Natural killer cell (primary cell): ENCODE measurements at regions not wholly inside any gene's neighbourhood (a gene's known extent, or its start where the extent isn't known, plus 50 kb on each side); places are given as distances from the start of the nearest gene placed in this dataset.

Source experiments
- ATAC-seq, 3 donors: fragments of 150-1000 bp in 2 of 3; fragments of 200-7000 bp in 1 of 3; cut with Tn5 transposase; 1 replicate in 1 of 3; 2 replicates in 2 of 3; pipeline ENCODE4 v1.10.0; 2021; ENCODE audit warnings: mild to moderate bottlenecking in 2 of 3, moderate library complexity in 2 of 3
- DNase-seq, 2 donors: peaks; one replicate each; pipeline versions ENCODE4 v3.0.0 to v3.0.0-alpha.2; 2013 to 2021; ENCODE audit warnings: mixed read lengths in 1 of 2
- H3K27ac ChIP-seq: one replicate; pipeline ENCODE4 v1.5.1; 2013; ENCODE audit warnings: mild to moderate bottlenecking, low read length
- H3K27me3 ChIP-seq: one replicate; pipeline ENCODE4 v1.6.1; 2013; ENCODE audit warnings: low read length; ENCODE audit not compliant: control insufficient read depth, insufficient read depth
- H3K36me3 ChIP-seq: one replicate; pipeline ENCODE4 v1.6.1; 2013; ENCODE audit warnings: low read length; ENCODE audit not compliant: control insufficient read depth, insufficient read depth
- H3K4me1 ChIP-seq: one replicate; pipeline ENCODE4 v1.6.1; 2013; ENCODE audit warnings: low read length; ENCODE audit not compliant: control insufficient read depth, insufficient read depth
- H3K4me3 ChIP-seq: one replicate; pipeline ENCODE4 v1.5.1; 2013; ENCODE audit warnings: low read length
- H3K9me3 ChIP-seq: one replicate; pipeline ENCODE4 v1.6.1; 2013; ENCODE audit warnings: low read length; ENCODE audit not compliant: control insufficient read depth, insufficient read depth
- H3K27ac Mint-ChIP-seq, 2 donors: one replicate each; pipeline ENCODE4 v1.8.0; 2022; ENCODE audit warnings: mild to moderate bottlenecking in 2 of 2, mixed read lengths in 2 of 2, moderate library complexity in 1 of 2
- H3K27me3 Mint-ChIP-seq, 2 donors: one replicate each; pipeline ENCODE4 v1.8.0; 2022; ENCODE audit warnings: low read depth in 2 of 2, mixed read lengths in 2 of 2
- H3K36me3 Mint-ChIP-seq: one replicate; pipeline ENCODE4 v1.8.0; 2022; ENCODE audit warnings: mixed read lengths
- H3K4me1 Mint-ChIP-seq, 2 donors: one replicate each; pipeline ENCODE4 v1.8.0; 2022; ENCODE audit warnings: mixed read lengths in 2 of 2
- H3K4me3 Mint-ChIP-seq: one replicate; pipeline ENCODE4 v1.8.0; 2022; ENCODE audit warnings: mild to moderate bottlenecking, moderate library complexity, mixed read lengths
- H3K9me3 Mint-ChIP-seq, 2 donors: one replicate each; pipeline ENCODE4 v1.8.0; 2022; ENCODE audit warnings: mixed read lengths in 2 of 2
- WGBS: methylation state at CpG from one replicate; pipeline ENCODE4 v1.1.7; 2013; ENCODE audit warnings: missing lambda C conversion rate; ENCODE audit not compliant: insufficient coverage; 5-methylcytosine and 5-hydroxymethylcytosine counted together
- intact Hi-C: fragments of 100-400 bp; cut with micrococcal nuclease; formaldehyde crosslinking; loops from one replicate; pipeline ENCODE4 v1.14.2; 2022
- TF ChIP-seq, protein P1 (sequence below): fragments of 200-600 bp; IDR thresholded peaks from one replicate; pipeline ENCODE4 v1.8.0; 2022; ENCODE audit warnings: antibody characterized with exemption

DNA sequence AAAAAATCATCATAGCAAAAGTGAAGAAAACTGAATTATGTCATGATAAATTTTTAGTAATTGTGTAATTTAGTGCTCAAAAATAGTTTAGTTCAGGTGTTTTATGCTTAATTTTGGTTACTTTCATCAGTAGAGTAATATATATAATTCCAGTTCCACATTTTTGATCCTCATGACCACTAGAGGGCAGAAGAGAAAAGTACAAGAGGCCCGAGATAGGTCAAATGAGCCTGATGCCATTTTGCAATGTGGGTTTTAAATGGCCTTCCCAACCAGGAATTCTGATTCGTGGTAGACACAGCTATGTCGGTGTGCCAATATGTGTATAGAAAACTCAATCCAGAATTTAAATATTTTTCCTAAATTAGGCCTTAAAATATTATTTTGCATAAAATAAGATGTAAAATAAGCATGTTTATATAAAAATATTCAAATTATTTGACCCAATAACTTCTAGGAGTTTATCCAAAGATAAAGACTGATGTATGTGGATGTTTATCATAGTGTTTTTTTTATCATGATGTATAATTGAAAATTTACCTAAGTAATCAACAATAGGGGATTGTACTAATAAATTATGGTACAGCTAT lies 159.7 kb upstream of the RPS6KA2 start:
- TF ChIP-seq, protein P1, sequence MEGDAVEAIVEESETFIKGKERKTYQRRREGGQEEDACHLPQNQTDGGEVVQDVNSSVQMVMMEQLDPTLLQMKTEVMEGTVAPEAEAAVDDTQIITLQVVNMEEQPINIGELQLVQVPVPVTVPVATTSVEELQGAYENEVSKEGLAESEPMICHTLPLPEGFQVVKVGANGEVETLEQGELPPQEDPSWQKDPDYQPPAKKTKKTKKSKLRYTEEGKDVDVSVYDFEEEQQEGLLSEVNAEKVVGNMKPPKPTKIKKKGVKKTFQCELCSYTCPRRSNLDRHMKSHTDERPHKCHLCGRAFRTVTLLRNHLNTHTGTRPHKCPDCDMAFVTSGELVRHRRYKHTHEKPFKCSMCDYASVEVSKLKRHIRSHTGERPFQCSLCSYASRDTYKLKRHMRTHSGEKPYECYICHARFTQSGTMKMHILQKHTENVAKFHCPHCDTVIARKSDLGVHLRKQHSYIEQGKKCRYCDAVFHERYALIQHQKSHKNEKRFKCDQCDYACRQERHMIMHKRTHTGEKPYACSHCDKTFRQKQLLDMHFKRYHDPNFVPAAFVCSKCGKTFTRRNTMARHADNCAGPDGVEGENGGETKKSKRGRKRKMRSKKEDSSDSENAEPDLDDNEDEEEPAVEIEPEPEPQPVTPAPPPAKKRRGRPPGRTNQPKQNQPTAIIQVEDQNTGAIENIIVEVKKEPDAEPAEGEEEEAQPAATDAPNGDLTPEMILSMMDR: peak; percentile 79
- no peak overlapping the region for H3K27ac Mint-ChIP-seq
- ATAC-seq: peak; percentile 50 to 82 (median 67)

DNA sequence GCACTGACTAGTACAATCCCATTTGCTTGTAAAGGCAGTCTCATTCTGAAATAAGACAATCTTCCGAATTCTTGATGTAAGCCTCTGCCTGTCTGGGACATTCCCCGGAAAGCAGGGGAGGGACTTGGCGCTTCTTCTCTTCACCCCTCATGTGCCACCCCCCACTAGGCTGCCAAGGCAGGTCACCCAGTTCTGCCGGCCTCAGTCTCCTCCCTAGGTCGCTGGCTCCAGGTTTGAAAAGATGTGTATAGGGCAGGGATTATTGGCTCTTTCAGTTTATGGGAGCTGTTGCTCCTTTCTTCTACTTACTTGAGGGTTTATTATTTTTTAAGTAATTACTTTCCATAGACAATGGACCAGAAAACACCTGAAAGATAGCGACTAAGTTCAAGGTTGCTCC lies 158.1 kb upstream of the RPS6KA2 start:
- peaks cover 7 to 9% of the 10 kb centered on the region in 2 donors for H3K27me3 Mint-ChIP-seq
- Histone ChIP-seq H3K36me3 (no peaks in the 10 kb centered on the region), H3K27me3 (no peaks in the 10 kb centered on the region), H3K9me3 (no peaks in the 10 kb centered on the region), H3K4me3 (no peak overlapping the region), H3K4me1 (no peaks in the 10 kb centered on the region), H3K27ac (no peak overlapping the region)
- no peaks in the 10 kb centered on the region for H3K9me3 Mint-ChIP-seq
- TF ChIP-seq, protein P1: no peak
- H3K4me1 Mint-ChIP-seq: no peaks in the 10 kb centered on the region
- DNase-seq (no peak), ATAC-seq (no peak)
- WGBS: 98% methylated on average over 4 of the region's 6 CpGs
- no peaks in the 10 kb centered on the region for H3K36me3 Mint-ChIP-seq
- no peak overlapping the region for H3K4me3 Mint-ChIP-seq
- no peak overlapping the region for H3K27ac Mint-ChIP-seq
- intact Hi-C loops: no loop called here

More for the DNA sequence above, 159.7 kb upstream of the RPS6KA2 start:
- Histone ChIP-seq H3K4me3 (no peak overlapping the region), H3K36me3 (no peaks in the 10 kb centered on the region), H3K9me3 (no peaks in the 10 kb centered on the region), H3K4me1 (no peaks in the 10 kb centered on the region), H3K27me3 (no peaks in the 10 kb centered on the region), H3K27ac (no peak overlapping the region)
- 0% methylated on average over 1 of the region's 3 CpGs for whole genome bisulfite sequencing
- H3K36me3 Mint-ChIP-seq: no peaks in the 10 kb centered on the region
- peaks cover 11 to 13% of the 10 kb centered on the region in 2 donors for H3K27me3 Mint-ChIP-seq
- intact Hi-C loops: loop anchor here (1.0 kb wide), 1 partner anchor 356 kb away; no protein-coding TSS in a partner anchor
- H3K4me3 Mint-ChIP-seq: no peak overlapping the region
- H3K4me1 Mint-ChIP-seq: no peaks in the 10 kb centered on the region
- DNase-seq: peak in 1 of 2 donors; percentile 81
- no peaks in the 10 kb centered on the region for H3K9me3 Mint-ChIP-seq

DNA sequence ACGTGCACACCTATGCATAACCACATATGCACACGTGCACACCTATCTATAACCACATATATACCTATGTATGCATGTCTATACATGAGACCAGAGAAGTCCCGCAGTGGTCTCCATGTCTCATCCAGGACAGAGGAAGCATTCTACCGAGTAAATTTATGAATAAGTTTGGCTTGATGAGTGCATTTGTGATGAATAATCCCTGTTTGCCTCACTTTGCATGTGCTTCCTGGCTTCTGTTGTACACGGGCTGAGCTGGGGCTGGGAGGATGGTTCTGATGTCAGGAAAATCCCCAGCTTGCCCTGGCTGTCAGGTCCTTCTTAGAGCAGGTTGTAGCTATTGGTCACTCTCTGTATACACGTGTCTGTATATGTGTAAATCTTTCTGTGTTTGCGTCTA lies 157.6 kb upstream of the RPS6KA2 start:
- Histone ChIP-seq H3K36me3 (no peaks in the 10 kb centered on the region), H3K4me1 (no peaks in the 10 kb centered on the region), H3K27ac (no peak overlapping the region), H3K4me3 (no peak overlapping the region), H3K9me3 (no peaks in the 10 kb centered on the region), H3K27me3 (no peaks in the 10 kb centered on the region)
- TF ChIP-seq, protein P1: no peak
- H3K4me3 Mint-ChIP-seq: no peak overlapping the region
- no peaks in the 10 kb centered on the region for H3K36me3 Mint-ChIP-seq
- WGBS: 94% methylated on average over 7 of the region's 7 CpGs
- no peak overlapping the region for H3K27ac Mint-ChIP-seq
- intact Hi-C loops: no loop called here
- H3K4me1 Mint-ChIP-seq: no peaks in the 10 kb centered on the region
- DNase-seq (no peak), ATAC-seq (no peak)
- peaks cover 5 to 7% of the 10 kb centered on the region in 2 donors for H3K27me3 Mint-ChIP-seq
- H3K9me3 Mint-ChIP-seq: no peaks in the 10 kb centered on the region

DNA sequence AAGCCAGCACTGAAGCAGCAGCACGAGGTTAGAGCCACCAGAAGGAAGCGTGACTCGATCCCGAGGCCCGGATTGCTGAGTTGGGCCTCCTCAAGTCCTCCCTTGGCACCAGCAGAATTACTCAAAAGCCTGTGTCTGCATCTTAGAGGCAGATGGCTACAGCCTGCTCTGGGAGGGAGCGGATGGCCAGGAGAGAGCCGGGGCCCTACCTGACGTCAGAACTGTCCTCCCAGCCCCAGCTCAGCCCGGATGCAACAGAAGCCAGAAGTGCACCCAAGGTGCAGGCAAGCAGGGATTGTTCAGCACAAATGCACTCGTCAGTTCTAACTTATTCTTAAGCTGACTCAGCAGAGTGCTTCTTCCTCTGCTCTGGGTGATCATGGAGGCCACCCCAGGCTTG lies 155.5 kb upstream of the RPS6KA2 start:
- no peaks in the 10 kb centered on the region for H3K36me3 ChIP-seq
- WGBS: 76% methylated on average over 10 of the region's 10 CpGs
- TF ChIP-seq, protein P1: no peak
- Mint-ChIP-seq H3K36me3 (no peaks in the 10 kb centered on the region), H3K4me1 (no peaks in the 10 kb centered on the region), H3K4me3 (no peak overlapping the region), H3K27ac (no peak overlapping the region), H3K27me3 (peaks cover 4 to 7% of the 10 kb centered on the region in 2 donors), H3K9me3 (no peaks in the 10 kb centered on the region)
- H3K4me1 ChIP-seq: no peaks in the 10 kb centered on the region
- intact Hi-C loops: no loop called here
- no peaks in the 10 kb centered on the region for H3K9me3 ChIP-seq
- no peak for ATAC-seq
- DNase-seq: no peak
- no peak overlapping the region for H3K4me3 ChIP-seq
- no peaks in the 10 kb centered on the region for H3K27me3 ChIP-seq
- H3K27ac ChIP-seq: no peak overlapping the region
